WERI-Rb-1 (cell line): ENCODE measurements at regions not wholly inside any gene's neighbourhood (a gene's known extent, or its start where the extent isn't known, plus 50 kb on each side); places are given as distances from the start of the nearest gene placed in this dataset.

Experiments
- DNase-seq: peaks from one replicate; pipeline ENCODE4 v3.0.0-alpha.2; 2020
- H3K27ac ChIP-seq: fragments of 250-450 bp; sonication (Bioruptor Pico); 2 replicates; pipeline ENCODE4 v1.5.1; 2020; ENCODE audit warnings: mild to moderate bottlenecking, moderate library complexity
- H3K27me3 ChIP-seq: fragments of 250-450 bp; sonication (Bioruptor Pico); 2 replicates; pipeline ENCODE4 v1.5.1; 2021; ENCODE audit warnings: mild to moderate bottlenecking, low read depth, moderate library complexity; ENCODE audit not compliant: insufficient read depth, severe bottlenecking
- H3K36me3 ChIP-seq: fragments of 250-450 bp; sonication (Bioruptor Pico); 2 replicates; pipeline ENCODE4 v1.5.1; 2020; ENCODE audit warnings: mild to moderate bottlenecking, moderate library complexity
- H3K4me3 ChIP-seq: 2 replicates; pipeline ENCODE4 v1.5.1; 2011; ENCODE audit warnings: low read depth, mild to moderate bottlenecking, control low read depth, low read length
- H3K9me3 ChIP-seq: fragments of 250-450 bp; sonication (Bioruptor Pico); 2 replicates; pipeline ENCODE4 v1.5.1; 2021; ENCODE audit warnings: mild to moderate bottlenecking, moderate library complexity; ENCODE audit not compliant: severe bottlenecking
- TF ChIP-seq, protein P1 (sequence below): IDR thresholded peaks from 2 replicates; pipeline ENCODE4 v1.5.1; 2011; ENCODE audit warnings: low read depth, mild to moderate bottlenecking, control low read depth, inconsistent platforms, low read length

- no peak overlapping the region for H3K27ac ChIP-seq
- H3K4me3 ChIP-seq, result no peak overlapping the region
- TF ChIP-seq, protein P1, sequence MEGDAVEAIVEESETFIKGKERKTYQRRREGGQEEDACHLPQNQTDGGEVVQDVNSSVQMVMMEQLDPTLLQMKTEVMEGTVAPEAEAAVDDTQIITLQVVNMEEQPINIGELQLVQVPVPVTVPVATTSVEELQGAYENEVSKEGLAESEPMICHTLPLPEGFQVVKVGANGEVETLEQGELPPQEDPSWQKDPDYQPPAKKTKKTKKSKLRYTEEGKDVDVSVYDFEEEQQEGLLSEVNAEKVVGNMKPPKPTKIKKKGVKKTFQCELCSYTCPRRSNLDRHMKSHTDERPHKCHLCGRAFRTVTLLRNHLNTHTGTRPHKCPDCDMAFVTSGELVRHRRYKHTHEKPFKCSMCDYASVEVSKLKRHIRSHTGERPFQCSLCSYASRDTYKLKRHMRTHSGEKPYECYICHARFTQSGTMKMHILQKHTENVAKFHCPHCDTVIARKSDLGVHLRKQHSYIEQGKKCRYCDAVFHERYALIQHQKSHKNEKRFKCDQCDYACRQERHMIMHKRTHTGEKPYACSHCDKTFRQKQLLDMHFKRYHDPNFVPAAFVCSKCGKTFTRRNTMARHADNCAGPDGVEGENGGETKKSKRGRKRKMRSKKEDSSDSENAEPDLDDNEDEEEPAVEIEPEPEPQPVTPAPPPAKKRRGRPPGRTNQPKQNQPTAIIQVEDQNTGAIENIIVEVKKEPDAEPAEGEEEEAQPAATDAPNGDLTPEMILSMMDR, result no peak
- no peaks in the 10 kb centered on the region for H3K9me3 ChIP-seq
- DNase-seq, result no peak
- H3K36me3 ChIP-seq, result no peaks in the 10 kb centered on the region
- peaks cover 99% of the 10 kb centered on the region for H3K27me3 ChIP-seq
These were observed 270.7 kb upstream of the RUNX1 start for GRCh38 chr21:35319684-35320283.

GRCh38 chr21:35316933-35317332 is 267.8 kb upstream of the RUNX1 start:
- no peaks in the 10 kb centered on the region for H3K9me3 ChIP-seq
- TF ChIP-seq, protein P1, result no peak
- no peak overlapping the region for H3K4me3 ChIP-seq
- DNase-seq, result no peak
- peaks cover 95% of the 10 kb centered on the region for H3K27me3 ChIP-seq
- no peaks in the 10 kb centered on the region for H3K36me3 ChIP-seq
- no peak overlapping the region for H3K27ac ChIP-seq

- no peaks in the 10 kb centered on the region for H3K9me3 ChIP-seq
- no peak overlapping the region for H3K4me3 ChIP-seq
- no peak overlapping the region for H3K27ac ChIP-seq
- H3K27me3 ChIP-seq, result peaks cover 95% of the 10 kb centered on the region
- TF ChIP-seq, protein P1, result no peak
- H3K36me3 ChIP-seq, result no peaks in the 10 kb centered on the region
- no peak for DNase-seq
These were observed 267.4 kb upstream of the RUNX1 start for GRCh38 chr21:35316456-35316855.

DNA sequence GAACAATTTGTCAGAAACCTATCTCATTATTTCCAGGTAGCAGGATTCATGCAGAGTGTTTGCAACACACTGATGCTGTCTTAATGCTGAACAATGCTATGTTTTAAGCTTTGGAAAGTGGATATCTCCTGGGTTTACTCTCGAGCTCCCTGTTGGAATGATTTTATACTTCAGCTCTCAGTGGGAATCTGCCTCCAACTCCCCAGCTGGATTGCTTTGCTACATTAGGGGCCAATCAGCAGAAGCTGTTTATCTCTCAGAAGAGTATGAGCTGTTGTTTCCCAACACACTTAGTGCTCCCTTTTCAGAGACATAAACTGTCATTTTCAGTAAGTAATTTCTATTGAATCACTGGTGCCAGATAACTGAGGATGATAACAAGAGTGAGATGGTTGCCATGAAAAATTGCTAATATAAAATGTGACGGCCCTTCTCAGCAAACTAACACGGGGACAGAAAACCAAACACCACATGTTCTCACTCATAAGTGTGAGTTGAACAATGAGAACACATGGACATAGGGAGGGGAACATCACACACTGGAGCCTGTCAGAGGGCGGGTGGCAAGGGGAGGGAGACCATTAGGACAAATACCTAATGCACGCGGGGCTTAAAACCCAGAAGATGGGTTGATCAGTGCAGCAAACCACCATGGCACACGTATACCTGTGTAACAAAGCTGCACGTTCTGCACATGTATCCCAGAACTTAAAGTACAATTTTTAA is 265.9 kb upstream of the RUNX1 start:
- H3K27ac ChIP-seq, result no peak overlapping the region
- no peak for DNase-seq
- no peak overlapping the region for H3K4me3 ChIP-seq
- TF ChIP-seq, protein P1, result no peak
- H3K9me3 ChIP-seq, result no peaks in the 10 kb centered on the region
- H3K27me3 ChIP-seq, result peaks cover 94% of the 10 kb centered on the region
- H3K36me3 ChIP-seq, result no peaks in the 10 kb centered on the region

DNA sequence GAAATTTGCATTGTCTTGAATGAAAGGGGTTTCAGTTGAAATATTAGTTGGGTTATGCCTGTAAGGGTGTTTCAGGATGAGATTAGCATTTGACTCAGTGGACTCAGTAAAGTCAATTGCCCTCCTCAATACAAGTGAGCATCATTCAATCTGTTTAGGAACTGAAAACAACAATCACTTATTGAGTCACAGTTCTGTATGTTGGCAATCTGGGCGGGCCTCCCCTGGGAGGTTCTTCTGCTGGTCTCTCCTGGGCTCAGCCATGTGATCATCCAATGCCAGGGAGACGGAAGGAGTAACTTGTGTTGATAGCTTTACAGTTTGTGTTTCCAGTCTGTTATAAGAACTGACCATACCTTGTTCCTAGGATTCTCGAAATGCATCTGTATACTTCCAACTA is 262.9 kb upstream of the RUNX1 start:
- no peak for DNase-seq
- TF ChIP-seq, protein P1, result no peak
- H3K36me3 ChIP-seq, result no peaks in the 10 kb centered on the region
- no peaks in the 10 kb centered on the region for H3K9me3 ChIP-seq
- H3K4me3 ChIP-seq, result no peak overlapping the region
- H3K27ac ChIP-seq, result no peak overlapping the region
- peaks cover 90% of the 10 kb centered on the region for H3K27me3 ChIP-seq
